DND-41 (cell line): ENCODE measurements at regions not wholly inside any gene's neighbourhood (a gene's known extent, or its start where the extent isn't known, plus 50 kb on each side); places are given as distances from the start of the nearest gene placed in this dataset.

ENCODE experiments used
- ATAC-seq: fragments of 200-7000 bp; cut with Tn5 transposase; 3 replicates; pipeline ENCODE4 v1.9.1; 2021; ENCODE audit warnings: low read depth; ENCODE audit not compliant: insufficient read depth
- DNase-seq: peaks from one replicate; pipeline ENCODE4 v3.0.0-alpha.2; 2020
- H2AFZ ChIP-seq: 2 replicates; pipeline ENCODE4 v1.6.0; 2012; ENCODE audit warnings: low read depth, low read length
- H3K27ac ChIP-seq: 2 replicates; pipeline ENCODE4 v1.5.1; 2012; ENCODE audit warnings: low read length, inconsistent platforms
- H3K27me3 ChIP-seq: fragments of 200-600 bp; sonication (generic); 2 replicates; pipeline ENCODE4 v1.6.0; 2012; ENCODE audit warnings: low read length, mild to moderate bottlenecking, inconsistent platforms; ENCODE audit not compliant: insufficient read depth, poor library complexity
- H3K36me3 ChIP-seq: 2 replicates; pipeline ENCODE4 v1.5.1; 2012; ENCODE audit warnings: low read length, inconsistent platforms; ENCODE audit not compliant: insufficient read depth
- H3K4me1 ChIP-seq: 2 replicates; pipeline ENCODE4 v1.5.1; 2012; ENCODE audit warnings: mild to moderate bottlenecking, low read length; ENCODE audit not compliant: insufficient read depth
- H3K4me2 ChIP-seq: 2 replicates; pipeline ENCODE4 v1.6.0; 2012; ENCODE audit warnings: mild to moderate bottlenecking, moderate library complexity, low read length, inconsistent platforms; ENCODE audit not compliant: insufficient read depth
- H3K4me3 ChIP-seq, 2 experiments: fragments of 200-600 bp in 1 of 2; shearing (Covaris generic) in 1 of 2; 2 replicates each; pipeline ENCODE4 v1.5.1; 2012 to 2016; ENCODE audit warnings: inconsistent platforms in 2 of 2, low read length in 2 of 2, mild to moderate bottlenecking in 2 of 2, low read depth in 1 of 2, moderate library complexity in 1 of 2
- H3K79me2 ChIP-seq: 2 replicates; pipeline ENCODE4 v1.6.0; 2012; ENCODE audit warnings: low read length, inconsistent platforms; ENCODE audit not compliant: insufficient read depth
- H3K9ac ChIP-seq: 2 replicates; pipeline ENCODE4 v1.6.0; 2012; ENCODE audit warnings: low read depth, mild to moderate bottlenecking, inconsistent platforms, low read length, moderate library complexity
- H3K9me3 ChIP-seq: 2 replicates; pipeline ENCODE4 v1.5.1; 2012; ENCODE audit warnings: low read length, moderate library complexity, mild to moderate bottlenecking, inconsistent platforms; ENCODE audit not compliant: insufficient read depth, severe bottlenecking
- H4K20me1 ChIP-seq: 2 replicates; pipeline ENCODE4 v1.6.0; 2012; ENCODE audit warnings: low read length; ENCODE audit not compliant: insufficient read depth
- CTCF ChIP-seq: IDR thresholded peaks from 2 replicates; pipeline ENCODE4 v1.5.1; 2012; ENCODE audit warnings: borderline replicate concordance, low read length, moderate library complexity, mild to moderate bottlenecking; ENCODE audit not compliant: poor library complexity, severe bottlenecking; ENCODE audit errors: extremely low read depth
- EZH2 ChIP-seq: IDR thresholded peaks from 3 replicates; pipeline ENCODE4 v1.6.1; 2012; ENCODE audit warnings: borderline replicate concordance, low read depth, mild to moderate bottlenecking, moderate library complexity, low read length, inconsistent platforms; ENCODE audit not compliant: severe bottlenecking

- Histone ChIP-seq H3K79me2 (no peaks in the 10 kb centered on the region), H3K4me1 (no peaks in the 10 kb centered on the region), H2AFZ (no peak overlapping the region), H3K9me3 (no peaks in the 10 kb centered on the region), H4K20me1 (no peaks in the 10 kb centered on the region), H3K4me2 (no peak overlapping the region), H3K27me3 (peaks cover 8% of the 10 kb centered on the region), H3K36me3 (no peaks in the 10 kb centered on the region), H3K4me3 (no peak overlapping the region), H3K9ac (no peak overlapping the region), H3K27ac (no peak overlapping the region)
- DNase-seq (no peak), ATAC-seq (no peak)
- TF ChIP-seq EZH2, result no peak
- TF ChIP-seq CTCF, result no peak
These were observed 299.8 kb upstream of the THBS1 start for GRCh38 chr15:39281094-39281493.

GRCh38 chr15:39282663-39283208 is 298.1 kb upstream of the THBS1 start:
- no peak overlapping the region for H3K4me3 ChIP-seq
- no peak overlapping the region for H3K27ac ChIP-seq
- no peaks in the 10 kb centered on the region for H3K79me2 ChIP-seq
- TF ChIP-seq CTCF (no peak), EZH2 (no peak)
- H2AFZ ChIP-seq, result no peak overlapping the region
- H3K9ac ChIP-seq, result no peak overlapping the region
- no peaks in the 10 kb centered on the region for H3K9me3 ChIP-seq
- no peak overlapping the region for H3K4me2 ChIP-seq
- no peaks in the 10 kb centered on the region for H4K20me1 ChIP-seq
- ATAC-seq, result no peak
- no peaks in the 10 kb centered on the region for H3K36me3 ChIP-seq
- DNase-seq, result no peak
- no peaks in the 10 kb centered on the region for H3K4me1 ChIP-seq
- peaks cover 17% of the 10 kb centered on the region for H3K27me3 ChIP-seq

GRCh38 chr15:39283531-39283930 is 297.3 kb upstream of the THBS1 start:
- no peak overlapping the region for H3K9ac ChIP-seq
- ATAC-seq (no peak), DNase-seq (no peak)
- H2AFZ ChIP-seq, result no peak overlapping the region
- no peaks in the 10 kb centered on the region for H3K36me3 ChIP-seq
- no peaks in the 10 kb centered on the region for H3K9me3 ChIP-seq
- no peaks in the 10 kb centered on the region for H4K20me1 ChIP-seq
- no peaks in the 10 kb centered on the region for H3K4me1 ChIP-seq
- no peaks in the 10 kb centered on the region for H3K79me2 ChIP-seq
- H3K27me3 ChIP-seq, result peaks cover 17% of the 10 kb centered on the region
- H3K4me2 ChIP-seq, result no peak overlapping the region
- H3K4me3 ChIP-seq, result no peak overlapping the region
- H3K27ac ChIP-seq, result no peak overlapping the region
- TF ChIP-seq EZH2 (no peak), CTCF (no peak)

- H3K27me3 ChIP-seq, result peaks cover 17% of the 10 kb centered on the region
- H3K27ac ChIP-seq, result no peak overlapping the region
- H3K4me2 ChIP-seq, result no peak overlapping the region
- H4K20me1 ChIP-seq, result no peaks in the 10 kb centered on the region
- no peaks in the 10 kb centered on the region for H3K4me1 ChIP-seq
- no peaks in the 10 kb centered on the region for H3K36me3 ChIP-seq
- no peak overlapping the region for H2AFZ ChIP-seq
- no peaks in the 10 kb centered on the region for H3K9me3 ChIP-seq
- no peaks in the 10 kb centered on the region for H3K79me2 ChIP-seq
- no peak overlapping the region for H3K9ac ChIP-seq
- no peak for DNase-seq
- no peak overlapping the region for H3K4me3 ChIP-seq
- ATAC-seq, result no peak
- TF ChIP-seq EZH2 (no peak), CTCF (no peak)
These were observed 295.8 kb upstream of the THBS1 start for GRCh38 chr15:39285071-39285470.
